ENCODE measurements at regions not wholly inside any gene's neighbourhood (a gene's known extent, or its start where the extent isn't known, plus 50 kb on each side); places are given as distances from the start of the nearest gene placed in this dataset.

GRCh38 chr12:92089559-92089958, 56.1 kb downstream of the BTG1 start:
- ChIA-PET POLR2A (interaction anchor here (1.2 kb wide), 1 partner anchor 12 kb away, joined by 3 read pairs; no protein-coding TSS in a partner anchor), CTCF (interaction anchor here (1.3 kb wide), 1 partner anchor 16 kb away, joined by 3 read pairs; no protein-coding TSS in a partner anchor)
- Mint-ChIP-seq H3K36me3 (ENCODE audit: low read depth) (peaks cover 3% of the 10 kb centered on the region), H3K27me3 (no peaks in the 10 kb centered on the region), H3K4me3 (no peak overlapping the region), H3K27ac (no peak overlapping the region), H3K4me1 (peaks cover 9% of the 10 kb centered on the region), H3K9me3 (peaks cover 2% of the 10 kb centered on the region)
- DNase-seq = no peak

- CTCF ChIA-PET = interaction anchor here (0.6 to 1.3 kb wide), 2 partner anchors 16 to 727 kb away, joined by 3 read pairs; no protein-coding TSS in a partner anchor
- H3K9me3 Mint-ChIP-seq = peaks cover 2% of the 10 kb centered on the region
- no peak overlapping the region for H3K4me3 Mint-ChIP-seq
- POLR2A ChIA-PET = interaction anchor here (1.2 kb wide), 1 partner anchor 12 kb away, joined by 3 read pairs; no protein-coding TSS in a partner anchor
- peaks cover 3% of the 10 kb centered on the region for H3K36me3 Mint-ChIP-seq (ENCODE audit: low read depth)
- no peaks in the 10 kb centered on the region for H3K27me3 Mint-ChIP-seq
- H3K27ac Mint-ChIP-seq = no peak overlapping the region
- peaks cover 5% of the 10 kb centered on the region for H3K4me1 Mint-ChIP-seq
- DNase-seq = no peak
Observed at GRCh38 chr12:92088805-92089204, 56.8 kb downstream of the BTG1 start.

DNA sequence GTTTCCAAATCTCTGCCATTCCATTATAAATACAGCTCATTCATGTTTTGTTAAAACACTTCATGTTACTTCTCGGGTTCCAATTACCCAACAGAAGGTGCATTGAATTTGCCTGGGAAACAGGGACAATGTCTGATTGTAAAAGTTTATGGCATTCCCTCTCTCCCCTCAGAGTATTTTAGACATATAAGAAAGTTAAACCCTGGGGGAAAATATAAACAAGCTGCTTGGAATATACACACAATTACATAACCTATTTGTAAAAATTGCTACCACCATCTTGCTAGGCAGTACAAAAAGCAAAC, 60.0 kb downstream of the BTG1 start:
- H3K4me1 Mint-ChIP-seq = peaks cover 10% of the 10 kb centered on the region
- ChIA-PET POLR2A (interaction anchor here (2.0 kb wide), 1 partner anchor 52 kb away, joined by 4 read pairs; no protein-coding TSS in a partner anchor), CTCF (interaction anchor here (1.0 kb wide), 1 partner anchor 704 kb away, joined by 3 read pairs; no protein-coding TSS in a partner anchor)
- H3K27ac Mint-ChIP-seq = no peak overlapping the region
- no peaks in the 10 kb centered on the region for H3K27me3 Mint-ChIP-seq
- H3K4me3 Mint-ChIP-seq = no peak overlapping the region
- no peak for DNase-seq
- peaks cover 2% of the 10 kb centered on the region for H3K9me3 Mint-ChIP-seq
- peaks cover 3% of the 10 kb centered on the region for H3K36me3 Mint-ChIP-seq (ENCODE audit: low read depth)

- H3K9me3 Mint-ChIP-seq = peaks cover 2% of the 10 kb centered on the region
- POLR2A ChIA-PET = interaction anchor here (1.3 to 2.0 kb wide), 2 partner anchors 52 to 60 kb away, joined by 4 to 5 read pairs; partner anchors contain the start of gene BTG1
- CTCF ChIA-PET = interaction anchor here (1.0 kb wide), 1 partner anchor 703 kb away, joined by 3 read pairs; no protein-coding TSS in a partner anchor
- H3K36me3 Mint-ChIP-seq (ENCODE audit: low read depth) = peaks cover 3% of the 10 kb centered on the region
- H3K4me1 Mint-ChIP-seq = peaks cover 15% of the 10 kb centered on the region
- H3K4me3 Mint-ChIP-seq = no peak overlapping the region
- H3K27ac Mint-ChIP-seq = no peak overlapping the region
- no peak for DNase-seq
- no peaks in the 10 kb centered on the region for H3K27me3 Mint-ChIP-seq
Observed at GRCh38 chr12:92085040-92085735, 60.5 kb downstream of the BTG1 start.

- Mint-ChIP-seq H3K36me3 (ENCODE audit: low read depth) (peaks cover 5% of the 10 kb centered on the region), H3K27me3 (no peaks in the 10 kb centered on the region), H3K4me1 (peaks cover 34% of the 10 kb centered on the region), H3K9me3 (peaks cover 2% of the 10 kb centered on the region), H3K4me3 (no peak overlapping the region), H3K27ac (no peak overlapping the region)
- CTCF ChIA-PET = no interaction called here
- DNase-seq = no peak
- POLR2A ChIA-PET = no interaction called here
Observed at GRCh38 chr12:92080911-92081285, 64.7 kb downstream of the BTG1 start.

- no peaks in the 10 kb centered on the region for H3K27me3 Mint-ChIP-seq
- H3K9me3 Mint-ChIP-seq = no peaks in the 10 kb centered on the region
- peaks cover 2% of the 10 kb centered on the region for H3K36me3 Mint-ChIP-seq (ENCODE audit: low read depth)
- ChIA-PET CTCF (no interaction called here), POLR2A (no interaction called here)
- peaks cover 31% of the 10 kb centered on the region for H3K4me1 Mint-ChIP-seq
- no peak overlapping the region for H3K27ac Mint-ChIP-seq
- H3K4me3 Mint-ChIP-seq = no peak overlapping the region
- no peak for DNase-seq
Observed at GRCh38 chr12:92079054-92079385, 66.6 kb downstream of the BTG1 start.

DNA sequence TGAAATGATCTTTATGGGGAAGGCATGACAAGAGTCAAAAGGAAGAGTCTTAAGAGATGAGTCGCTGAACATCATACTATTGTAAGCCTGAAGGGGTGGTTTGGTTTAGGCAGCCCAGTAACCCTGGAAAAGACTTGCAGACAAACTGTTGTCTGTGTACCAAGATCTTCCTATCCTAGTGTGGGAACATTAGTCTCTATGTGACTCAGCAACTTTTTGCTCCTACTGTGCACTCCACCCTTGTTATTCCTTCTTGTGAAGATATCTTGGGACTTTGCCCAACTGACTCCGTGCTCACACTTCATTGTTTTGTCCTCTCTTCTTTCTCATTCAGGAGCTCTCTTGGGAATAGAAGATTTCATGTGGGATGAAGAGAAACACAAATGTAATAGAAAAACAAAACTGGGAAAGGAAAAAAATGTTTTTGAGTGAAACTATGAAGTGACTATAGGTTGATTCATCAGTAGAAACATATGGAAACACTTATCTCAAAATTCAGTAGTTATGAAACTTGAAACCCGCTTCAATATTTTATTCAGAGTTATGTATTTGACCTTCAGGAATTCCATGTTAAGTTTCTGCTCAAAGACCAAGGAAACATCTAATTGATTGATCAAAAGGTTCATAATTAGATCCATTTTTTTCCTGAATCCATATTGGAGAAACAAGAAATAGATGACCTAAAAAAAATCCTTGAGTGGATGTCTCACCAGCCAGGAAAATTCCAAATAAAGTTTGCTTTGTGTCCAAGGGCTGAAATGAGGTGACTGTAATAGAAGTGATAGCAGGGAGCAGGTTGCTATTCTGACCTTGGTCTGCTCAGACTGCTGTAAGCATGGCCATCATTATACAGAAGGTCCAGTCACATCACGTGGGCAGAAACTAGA, 67.2 kb downstream of the BTG1 start:
- CTCF ChIA-PET = no interaction called here
- no peak overlapping the region for H3K27ac Mint-ChIP-seq
- no peaks in the 10 kb centered on the region for H3K9me3 Mint-ChIP-seq
- H3K36me3 Mint-ChIP-seq (ENCODE audit: low read depth) = peaks cover 2% of the 10 kb centered on the region
- no peak for DNase-seq
- POLR2A ChIA-PET = interaction anchor here (1.2 kb wide), 1 partner anchor 69 kb away, joined by 3 read pairs; no protein-coding TSS in a partner anchor
- no peaks in the 10 kb centered on the region for H3K27me3 Mint-ChIP-seq
- H3K4me1 Mint-ChIP-seq = peaks cover 31% of the 10 kb centered on the region
- no peak overlapping the region for H3K4me3 Mint-ChIP-seq

DNA sequence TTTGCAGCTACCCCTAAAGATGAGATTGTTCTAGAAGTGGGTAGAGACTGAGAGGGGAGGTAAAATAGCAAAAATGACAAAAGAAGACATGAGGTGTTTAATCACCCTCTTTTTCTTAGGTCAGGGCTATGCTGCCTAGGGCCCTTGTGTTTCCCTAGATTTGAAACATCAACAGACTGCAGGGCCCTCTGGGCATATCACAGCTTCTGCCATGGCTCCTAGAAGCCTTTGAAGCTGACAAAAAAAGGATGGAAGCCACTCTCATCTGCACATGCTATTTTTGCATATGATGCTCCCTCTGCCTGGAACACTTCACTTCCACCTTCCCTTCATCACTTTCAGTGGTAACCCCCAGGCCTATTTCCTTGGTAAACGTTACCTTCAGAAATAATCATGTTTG, 68.1 kb downstream of the BTG1 start:
- no peaks in the 10 kb centered on the region for H3K27me3 Mint-ChIP-seq
- H3K4me1 Mint-ChIP-seq = peaks cover 31% of the 10 kb centered on the region
- H3K36me3 Mint-ChIP-seq (ENCODE audit: low read depth) = peaks cover 2% of the 10 kb centered on the region
- ChIA-PET POLR2A (interaction anchor here (1.2 to 1.4 kb wide), 2 partner anchors 11 to 69 kb away, joined by 3 read pairs; no protein-coding TSS in a partner anchor), CTCF (interaction anchor here (0.6 kb wide), 1 partner anchor 16 kb away, joined by 7 read pairs; no protein-coding TSS in a partner anchor)
- H3K9me3 Mint-ChIP-seq = peaks cover 2% of the 10 kb centered on the region
- H3K27ac Mint-ChIP-seq = no peak overlapping the region
- H3K4me3 Mint-ChIP-seq = no peak overlapping the region
- DNase-seq = no peak

DNA sequence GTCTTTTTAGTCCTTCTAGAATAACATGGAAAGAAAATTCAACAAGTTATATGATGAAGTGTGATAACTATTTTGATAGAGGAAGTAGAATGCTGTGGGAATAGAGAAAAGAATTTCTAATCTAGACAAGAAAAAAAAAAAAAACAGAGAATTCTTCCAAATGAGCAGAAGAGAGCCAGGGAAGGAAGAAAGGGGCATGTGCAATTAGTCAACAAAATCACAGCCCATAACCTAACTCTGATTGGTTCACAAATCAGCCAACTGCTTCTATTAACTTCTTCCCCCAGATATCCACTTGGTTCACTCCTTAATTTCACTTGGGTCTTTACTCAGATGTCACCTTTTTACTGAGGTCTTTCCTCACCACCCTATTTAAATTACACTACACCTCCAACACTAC, 69.5 kb downstream of the BTG1 start:
- H3K36me3 Mint-ChIP-seq (ENCODE audit: low read depth) = peaks cover 2% of the 10 kb centered on the region
- peaks cover 30% of the 10 kb centered on the region for H3K4me1 Mint-ChIP-seq
- ChIA-PET CTCF (interaction anchor here (0.5 kb wide), 1 partner anchor 20 kb away, joined by 4 read pairs; no protein-coding TSS in a partner anchor), POLR2A (no interaction called here)
- H3K27me3 Mint-ChIP-seq = no peaks in the 10 kb centered on the region
- no peak overlapping the region for H3K27ac Mint-ChIP-seq
- H3K4me3 Mint-ChIP-seq = no peak overlapping the region
- peaks cover 2% of the 10 kb centered on the region for H3K9me3 Mint-ChIP-seq
- DNase-seq = no peak

GRCh38 chr12:92075425-92075914, 70.2 kb downstream of the BTG1 start:
- H3K4me3 Mint-ChIP-seq = no peak overlapping the region
- no peaks in the 10 kb centered on the region for H3K27me3 Mint-ChIP-seq
- H3K4me1 Mint-ChIP-seq = peaks cover 24% of the 10 kb centered on the region
- CTCF ChIA-PET = no interaction called here
- peaks cover 2% of the 10 kb centered on the region for H3K9me3 Mint-ChIP-seq
- POLR2A ChIA-PET = interaction anchor here (1.0 kb wide), 1 partner anchor 21 kb away, joined by 3 read pairs; no protein-coding TSS in a partner anchor
- peaks cover 2% of the 10 kb centered on the region for H3K36me3 Mint-ChIP-seq (ENCODE audit: low read depth)
- no peak overlapping the region for H3K27ac Mint-ChIP-seq
- DNase-seq = no peak

DNA sequence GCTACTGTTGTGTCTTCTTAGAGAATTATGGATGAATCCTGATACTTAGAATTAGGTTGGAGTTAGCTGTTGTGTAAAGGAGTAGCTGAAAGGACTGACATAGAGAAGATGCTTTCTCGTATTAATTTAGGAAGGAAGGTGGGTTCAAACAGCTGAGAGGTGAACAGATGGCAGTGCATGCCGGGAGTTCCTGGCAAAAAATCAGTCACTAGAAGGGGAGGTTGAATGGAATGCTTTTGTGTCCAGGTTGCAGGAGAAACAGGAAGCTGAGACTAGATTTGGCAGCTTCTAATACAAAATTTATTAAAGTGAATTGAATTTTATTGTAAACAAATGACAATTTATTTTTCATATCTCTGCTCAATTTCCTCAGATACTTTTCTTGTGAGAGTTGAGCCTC, 70.8 kb downstream of the BTG1 start:
- Mint-ChIP-seq H3K4me3 (no peak overlapping the region), H3K27ac (no peak overlapping the region), H3K4me1 (peaks cover 18% of the 10 kb centered on the region), H3K27me3 (no peaks in the 10 kb centered on the region), H3K36me3 (ENCODE audit: low read depth) (peaks cover 2% of the 10 kb centered on the region), H3K9me3 (peaks cover 2% of the 10 kb centered on the region)
- DNase-seq = no peak
- ChIA-PET CTCF (no interaction called here), POLR2A (interaction anchor here (0.6 to 1.0 kb wide), 2 partner anchors 21 to 39 kb away, joined by 3 read pairs; no protein-coding TSS in a partner anchor)

DNA sequence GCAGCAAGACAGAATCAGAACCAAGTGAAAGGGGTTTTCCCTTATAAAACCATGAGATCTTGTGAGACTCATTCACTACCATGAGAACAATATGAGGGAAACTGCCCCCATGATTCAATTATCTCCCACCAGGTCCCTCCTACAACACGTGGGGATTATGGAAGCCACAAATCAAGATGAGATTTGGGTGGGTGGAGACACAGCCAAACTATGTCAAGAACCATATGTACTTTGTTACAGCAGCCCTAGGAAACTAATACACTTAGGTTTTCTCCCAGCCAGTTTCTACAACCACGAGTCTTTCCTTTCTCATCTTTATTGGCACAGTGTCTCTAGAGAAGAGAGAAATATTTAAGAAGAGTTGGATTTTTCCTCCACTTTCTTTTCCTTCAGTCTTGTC, 72.6 kb downstream of the BTG1 start:
- Mint-ChIP-seq H3K27ac (no peak overlapping the region), H3K27me3 (no peaks in the 10 kb centered on the region), H3K9me3 (peaks cover 2% of the 10 kb centered on the region), H3K4me3 (no peak overlapping the region), H3K4me1 (peaks cover 7% of the 10 kb centered on the region), H3K36me3 (ENCODE audit: low read depth) (no peaks in the 10 kb centered on the region)
- ChIA-PET POLR2A (no interaction called here), CTCF (no interaction called here)
- DNase-seq = no peak

DNA sequence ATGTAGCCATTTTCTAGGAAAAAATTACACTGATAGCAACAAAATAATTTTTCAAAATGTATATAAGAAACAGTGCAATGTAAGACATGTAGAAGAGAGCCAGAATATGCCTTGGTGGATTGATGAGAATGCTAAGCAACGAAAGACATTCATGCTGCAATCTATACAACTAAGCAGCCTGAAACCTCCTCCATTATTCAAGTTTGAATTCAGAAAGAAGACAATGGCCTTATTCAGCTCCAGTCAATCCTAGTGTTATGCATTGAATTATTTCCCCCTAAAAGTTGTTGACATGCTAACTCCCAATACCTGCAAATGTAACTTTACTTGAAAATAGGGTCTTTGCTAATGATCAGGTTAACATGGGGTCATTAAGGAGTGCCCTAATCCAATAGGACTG, 73.5 kb downstream of the BTG1 start:
- no peak for DNase-seq
- peaks cover 2% of the 10 kb centered on the region for H3K4me1 Mint-ChIP-seq
- H3K36me3 Mint-ChIP-seq (ENCODE audit: low read depth) = no peaks in the 10 kb centered on the region
- H3K27me3 Mint-ChIP-seq = no peaks in the 10 kb centered on the region
- ChIA-PET CTCF (no interaction called here), POLR2A (no interaction called here)
- H3K4me3 Mint-ChIP-seq = no peak overlapping the region
- H3K27ac Mint-ChIP-seq = no peak overlapping the region
- H3K9me3 Mint-ChIP-seq = peaks cover 2% of the 10 kb centered on the region
